B cell (primary cell): ENCODE measurements at regions not wholly inside any gene's neighbourhood (a gene's known extent, or its start where the extent isn't known, plus 50 kb on each side); places are given as distances from the start of the nearest gene placed in this dataset.

ENCODE experiments used
- ATAC-seq: fragments of 200-7000 bp; cut with Tn5 transposase; one replicate; pipeline ENCODE4 v1.10.0; 2021; ENCODE audit warnings: low read depth, mild to moderate bottlenecking, moderate number of reproducible peaks, moderate library complexity
- CTCF ChIA-PET: fragments of 350-600 bp; sonication (Branson Sonifier 250); formaldehyde crosslinking; loops from one replicate; lab custom pipeline; 2021; ENCODE audit warnings: antibody characterized with exemption, inconsistent platforms; lab: Charles Lee
- POLR2A ChIA-PET: fragments of 350-600 bp; sonication (Branson Sonifier 250); formaldehyde crosslinking; loops from one replicate; lab custom pipeline; 2021; ENCODE audit warnings: antibody characterized with exemption; lab: Charles Lee
- DNase-seq: peaks from one replicate; pipeline ENCODE4 v3.0.0; 2013
- H2AFZ ChIP-seq: 2 replicates; pipeline ENCODE4 v1.6.1; 2012; ENCODE audit warnings: mild to moderate bottlenecking, low read depth, low read length; ENCODE audit not compliant: insufficient read depth, poor library complexity, severe bottlenecking
- H3K27ac ChIP-seq, 2 donors: 1 replicate in 1 of 2; 2 replicates in 1 of 2; pipeline ENCODE4 v1.5.1; 2012 to 2013; ENCODE audit warnings: low read length in 2 of 2, mild to moderate bottlenecking in 2 of 2, moderate library complexity in 1 of 2
- H3K27me3 ChIP-seq, 4 experiments: fragments of 200-600 bp in 1 of 4; sonication (generic) in 1 of 4; replicated peaks in 1 of 4; 1 replicate in 2 of 4; 2 replicates in 2 of 4; pipeline versions ENCODE4 v1.6.1 to v1.7.0; 2013 to 2016; ENCODE audit warnings: low read length in 3 of 4, mild to moderate bottlenecking in 2 of 4, mixed read lengths in 1 of 4, moderate library complexity in 1 of 4; ENCODE audit not compliant: insufficient read depth in 4 of 4, control insufficient read depth in 3 of 4; ENCODE audit errors: control extremely low read depth in 1 of 4
- H3K36me3 ChIP-seq, 2 experiments: replicated peaks in 1 of 2; 1 replicate in 1 of 2; 2 replicates in 1 of 2; pipeline versions ENCODE4 v1.6.1 to v1.7.1; 2013; ENCODE audit warnings: low read length in 1 of 2; ENCODE audit not compliant: insufficient read depth in 2 of 2, control insufficient read depth in 1 of 2; ENCODE audit errors: control extremely low read depth in 1 of 2, extremely low read depth in 1 of 2
- H3K4me1 ChIP-seq, 2 donors: fragments of 200-600 bp in 1 of 2; sonication (generic) in 1 of 2; 1 replicate in 1 of 2; 2 replicates in 1 of 2; pipeline versions ENCODE4 v1.5.1 to v1.6.1; 2013 to 2017; ENCODE audit warnings: low read length in 2 of 2; ENCODE audit not compliant: control insufficient read depth in 2 of 2, insufficient read depth in 2 of 2
- H3K4me2 ChIP-seq: replicated peaks from 2 replicates; pipeline ENCODE3; 2012; ENCODE audit warnings: mild to moderate bottlenecking, low read depth, low read length; ENCODE audit not compliant: poor library complexity, severe bottlenecking
- H3K4me3 ChIP-seq, 5 experiments: fragments of 200-600 bp in 1 of 5; sonication (generic) in 1 of 5; 1 replicate in 3 of 5; 2 replicates in 2 of 5; pipeline versions ENCODE4 v1.5.1 to v1.7.0; 2011 to 2016; ENCODE audit warnings: low read length in 4 of 5, mild to moderate bottlenecking in 4 of 5, low read depth in 2 of 5, control low read depth in 1 of 5, moderate library complexity in 1 of 5; ENCODE audit not compliant: insufficient read depth in 1 of 5; ENCODE audit errors: control extremely low read depth in 1 of 5, extremely low read depth in 1 of 5
- H3K79me2 ChIP-seq: fragments of 200-600 bp; sonication (generic); one replicate; pipeline ENCODE4 v1.6.0; 2016; ENCODE audit warnings: low read length; ENCODE audit not compliant: control insufficient read depth, insufficient read depth
- H3K9ac ChIP-seq: fragments of 200-600 bp; sonication (generic); 2 replicates; pipeline ENCODE4 v1.6.1; 2017; ENCODE audit warnings: mild to moderate bottlenecking, low read length, moderate library complexity
- H3K9me3 ChIP-seq, 3 donors: one replicate each; pipeline versions ENCODE4 v1.6.1 to v1.7.1; 2013; ENCODE audit warnings: low read length in 2 of 3; ENCODE audit not compliant: control insufficient read depth in 2 of 3, insufficient read depth in 1 of 3; ENCODE audit errors: control extremely low read depth in 1 of 3
- H4K20me1 ChIP-seq: 2 replicates; pipeline ENCODE4 v1.6.0; 2012; ENCODE audit warnings: mild to moderate bottlenecking, low read length; ENCODE audit not compliant: insufficient read depth, control insufficient read depth, poor library complexity, severe bottlenecking
- H3K27ac Mint-ChIP-seq: one replicate; pipeline ENCODE4 v1.8.0; 2021; ENCODE audit warnings: mixed read lengths
- H3K27me3 Mint-ChIP-seq: one replicate; pipeline ENCODE4 v1.8.0; 2021; ENCODE audit warnings: mixed read lengths
- H3K4me1 Mint-ChIP-seq: one replicate; pipeline ENCODE4 v1.8.0; 2021; ENCODE audit warnings: mixed read lengths
- H3K4me3 Mint-ChIP-seq: one replicate; pipeline ENCODE4 v1.8.0; 2021; ENCODE audit warnings: mixed read lengths
- H3K9me3 Mint-ChIP-seq: one replicate; pipeline ENCODE4 v1.8.0; 2022; ENCODE audit warnings: mixed read lengths; ENCODE audit not compliant: insufficient read depth
- CTCF ChIP-seq: fragments of 200-600 bp; IDR thresholded peaks from one replicate; pipeline ENCODE4 v1.8.0; 2022; ENCODE audit warnings: antibody characterized with exemption, mild to moderate bottlenecking
- EZH2 ChIP-seq: IDR thresholded peaks from 2 replicates; pipeline ENCODE4 v1.6.1; 2012; ENCODE audit warnings: borderline replicate concordance, low read depth, mild to moderate bottlenecking, moderate library complexity, low read length; ENCODE audit not compliant: insufficient read depth, poor library complexity, severe bottlenecking
- WGBS: methylation state at CpG from one replicate; pipeline ENCODE4 v1.1.5; 2013; ENCODE audit warnings: missing lambda C conversion rate; ENCODE audit not compliant: insufficient coverage; 5-methylcytosine and 5-hydroxymethylcytosine counted together
- intact Hi-C: fragments of 100-400 bp; cut with micrococcal nuclease; formaldehyde crosslinking; loops from one replicate; pipeline ENCODE4 v1.10.0; 2022

DNA sequence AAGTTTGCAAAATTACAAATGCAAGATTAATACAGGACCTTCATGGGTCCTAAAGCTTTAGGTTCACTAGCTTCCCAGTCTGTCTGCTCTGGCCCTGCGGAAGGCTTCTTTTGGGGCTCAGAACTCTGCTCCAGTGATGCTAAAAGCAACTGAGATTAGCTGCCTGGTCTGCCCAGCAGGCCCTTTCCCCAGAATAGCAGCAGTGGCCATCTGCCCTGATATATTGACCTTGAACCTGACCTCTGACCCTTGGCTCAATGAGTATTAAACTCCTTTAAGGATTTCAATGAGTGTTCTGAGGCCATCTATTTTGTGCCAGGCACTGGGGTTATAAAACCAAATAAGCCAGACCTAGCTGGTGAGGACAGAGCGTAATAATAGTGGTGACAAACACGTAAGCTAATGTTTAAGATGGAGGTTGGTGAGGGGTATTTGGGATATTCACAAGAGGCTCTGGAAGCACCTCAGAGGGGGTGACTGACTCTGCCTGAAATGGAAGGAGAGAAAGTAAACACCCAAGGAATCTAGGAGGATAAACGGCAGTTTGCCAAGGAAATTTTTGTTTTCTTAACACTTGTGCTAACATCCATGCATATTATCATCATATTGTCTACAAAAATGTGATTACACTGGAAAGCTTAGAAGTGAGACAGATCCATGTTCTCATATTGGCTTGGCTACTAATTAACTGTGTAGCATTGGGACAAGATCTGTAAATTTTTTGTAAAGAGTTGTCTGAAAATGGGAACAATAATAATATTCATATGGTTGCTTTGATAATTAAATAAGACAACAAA is 50.4 kb upstream of the LCLAT1 start:
- WGBS: 95% methylated on average over 3 of the region's 4 CpGs
- intact Hi-C loops: no loop called here
- TF ChIP-seq CTCF (no peak), EZH2 (no peak)

More for the DNA sequence above, 50.4 kb upstream of the LCLAT1 start:
- Mint-ChIP-seq H3K9me3 (no peaks in the 10 kb centered on the region), H3K27ac (no peak overlapping the region), H3K4me1 (no peaks in the 10 kb centered on the region), H3K4me3 (no peak overlapping the region), H3K27me3 (no peaks in the 10 kb centered on the region)
- no peak overlapping the region for H3K9ac ChIP-seq
- H3K79me2 ChIP-seq: no peaks in the 10 kb centered on the region
- H3K36me3 ChIP-seq: no peaks in the 10 kb centered on the region
- no peak overlapping the region for H3K4me3 ChIP-seq
- no peak overlapping the region for H3K27ac ChIP-seq
- DNase-seq: no peak
- ChIA-PET CTCF (no interaction called here), POLR2A (no interaction called here)
- H3K4me2 ChIP-seq: no peak overlapping the region
- no peak overlapping the region for H2AFZ ChIP-seq
- no peaks in the 10 kb centered on the region for H4K20me1 ChIP-seq
- no peaks in the 10 kb centered on the region for H3K27me3 ChIP-seq
- ATAC-seq: no peak
- peaks cover 0 to 4% (median 0%) of the 10 kb centered on the region in 3 donors for H3K9me3 ChIP-seq
- no peaks in the 10 kb centered on the region for H3K4me1 ChIP-seq
